SK-N-SH (cell line): ENCODE measurements at regions not wholly inside any gene's neighbourhood (a gene's known extent, or its start where the extent isn't known, plus 50 kb on each side); places are given as distances from the start of the nearest gene placed in this dataset.
"Not testable (repeated sequence)": the region's sequence is repeated elsewhere in the genome, so short reads cannot be mapped to it uniquely, and the experiment has no call there.

Experiments
- CTCF ChIA-PET: fragments of 300-600, 350-600 bp; formaldehyde crosslinking; extraction: SDS; loops from one replicate; lab custom pipeline; 2021; lab: Yijun Ruan, JAX
- POLR2A ChIA-PET: fragments of 350-600 bp; sonication (Branson Sonifier 250); formaldehyde crosslinking; extraction: SDS; loops from one replicate; lab custom pipeline; 2020; ENCODE audit warnings: antibody characterized with exemption, inconsistent platforms; lab: Yijun Ruan, JAX
- DNase-seq: peaks from one replicate; pipeline ENCODE4 v3.0.0; 2012
- H2AFZ ChIP-seq: fragments of 200-600 bp; sonication (generic); 2 replicates; pipeline ENCODE4 v1.8.1; 2016; ENCODE audit warnings: antibody characterized with exemption, mild to moderate bottlenecking, low read depth
- H3F3A ChIP-seq: fragments of 200-600 bp; sonication (generic); replicated peaks from 2 replicates; pipeline ENCODE3; 2016; ENCODE audit warnings: antibody characterized with exemption, mild to moderate bottlenecking; ENCODE audit not compliant: insufficient read depth
- H3K27ac ChIP-seq, 2 experiments: fragments of 200-500 bp in 1 of 2; fragments of 200-600 bp in 1 of 2; sonication (Bioruptor generic) in 1 of 2; sonication (generic), shearing (Covaris generic) in 1 of 2; 2 replicates each; pipeline versions ENCODE4 v1.5.1 to v1.6.1; 2014 to 2016; ENCODE audit warnings: low read depth in 2 of 2, inconsistent platforms in 1 of 2, low read length in 1 of 2, mild to moderate bottlenecking in 1 of 2, mixed read lengths in 1 of 2
- H3K27me3 ChIP-seq: fragments of 200-600 bp; sonication (generic), shearing (Covaris generic); 2 replicates; pipeline ENCODE4 v1.6.1; 2016; ENCODE audit warnings: mixed run types; ENCODE audit not compliant: insufficient read depth
- H3K36me3 ChIP-seq, 2 experiments: fragments of 200-500 bp in 1 of 2; fragments of 200-600 bp in 1 of 2; sonication (Bioruptor generic) in 1 of 2; sonication (generic) in 1 of 2; replicated peaks in 1 of 2; 2 replicates each; pipeline versions ENCODE3 to v1.5.1; 2014 to 2016; ENCODE audit warnings: low read length in 1 of 2, mild to moderate bottlenecking in 1 of 2; ENCODE audit not compliant: insufficient read depth in 2 of 2, control insufficient read depth in 1 of 2
- H3K4me1 ChIP-seq, 2 experiments: fragments of 200-500 bp in 1 of 2; fragments of 200-600 bp in 1 of 2; sonication (Bioruptor generic) in 1 of 2; sonication (generic), shearing (Covaris generic) in 1 of 2; 2 replicates each; pipeline versions ENCODE4 v1.5.1 to v1.6.1; 2014 to 2016; ENCODE audit warnings: low read depth in 1 of 2, low read length in 1 of 2, mixed run types in 1 of 2; ENCODE audit not compliant: insufficient read depth in 2 of 2, control insufficient read depth in 1 of 2
- H3K4me2 ChIP-seq: fragments of 200-600 bp; sonication (generic), shearing (Covaris generic); 2 replicates; pipeline ENCODE4 v1.6.1; 2017; ENCODE audit warnings: mixed run types
- H3K4me3 ChIP-seq, 2 experiments: fragments of 200-500 bp in 1 of 2; fragments of 200-600 bp in 1 of 2; sonication (Bioruptor generic) in 1 of 2; sonication (generic), shearing (Covaris generic) in 1 of 2; 2 replicates each; pipeline versions ENCODE4 v1.5.1 to v1.8.1; 2014 to 2016; ENCODE audit warnings: low read depth in 2 of 2, inconsistent platforms in 1 of 2, low read length in 1 of 2, mild to moderate bottlenecking in 1 of 2, mixed read lengths in 1 of 2, moderate library complexity in 1 of 2
- H3K79me2 ChIP-seq: fragments of 200-600 bp; sonication (generic); 2 replicates; pipeline ENCODE4 v1.8.1; 2017; ENCODE audit warnings: mild to moderate bottlenecking; ENCODE audit not compliant: insufficient read depth
- H3K9ac ChIP-seq: fragments of 200-600 bp; sonication (generic); 2 replicates; pipeline ENCODE4 v1.6.1; 2017; ENCODE audit warnings: mixed run types
- H3K9me2 ChIP-seq: fragments of 200-600 bp; sonication (generic); 2 replicates; pipeline ENCODE4 v1.6.1; 2017; ENCODE audit warnings: mixed run types
- H3K9me3 ChIP-seq: fragments of 200-600 bp; sonication (generic); 2 replicates; pipeline ENCODE4 v1.6.1; 2017; ENCODE audit warnings: mixed run types, mild to moderate bottlenecking, moderate library complexity
- H4K20me1 ChIP-seq: fragments of 200-600 bp; sonication (generic); 2 replicates; pipeline ENCODE4 v1.6.1; 2017; ENCODE audit warnings: mild to moderate bottlenecking, mixed run types; ENCODE audit not compliant: insufficient read depth
- FOSL2 ChIP-seq: IDR thresholded peaks from 2 replicates; pipeline ENCODE4 v1.4.0; 2012; ENCODE audit warnings: low read depth, mild to moderate bottlenecking, moderate library complexity, borderline replicate concordance
- JUND ChIP-seq: IDR thresholded peaks from 2 replicates; pipeline ENCODE4 v1.4.0; 2012
- NFIC ChIP-seq: IDR thresholded peaks from 2 replicates; pipeline ENCODE4 v1.4.0; 2012; ENCODE audit warnings: borderline replicate concordance
- POLR2AphosphoS5 ChIP-seq: IDR thresholded peaks from 2 replicates; pipeline ENCODE4 v1.6.1; 2012; ENCODE audit warnings: low read depth, low read length
- RCOR1 ChIP-seq: fragments of 150-350 bp; IDR thresholded peaks from 2 replicates; pipeline ENCODE4 v1.6.1; 2017; ENCODE audit warnings: antibody characterized with exemption, low read length
- RFX5 ChIP-seq: IDR thresholded peaks from 2 replicates; pipeline ENCODE4 v1.6.1; 2012; ENCODE audit warnings: mild to moderate bottlenecking, improper control_type of control experiment, low read length
- SIN3A ChIP-seq: IDR thresholded peaks from 2 replicates; pipeline ENCODE4 v1.6.1; 2012; ENCODE audit warnings: low read depth, mild to moderate bottlenecking, low read length, moderate library complexity, borderline replicate concordance
- SMC3 ChIP-seq: IDR thresholded peaks from 2 replicates; pipeline ENCODE4 v1.6.1; 2012; ENCODE audit warnings: low read depth, low read length, improper control_type of control experiment
- TAF1 ChIP-seq: IDR thresholded peaks from 2 replicates; pipeline ENCODE4 v1.6.1; 2012; ENCODE audit warnings: low read depth, mild to moderate bottlenecking, low read length, moderate library complexity, borderline replicate concordance
- TCF12 ChIP-seq: IDR thresholded peaks from 2 replicates; pipeline ENCODE4 v1.4.0; 2012
- USF2 ChIP-seq: fragments of 150-350 bp; IDR thresholded peaks from 2 replicates; pipeline ENCODE4 v1.6.1; 2017; ENCODE audit warnings: antibody characterized with exemption, low read length, low read depth, borderline replicate concordance
- ZBTB33 ChIP-seq: IDR thresholded peaks from 2 replicates; pipeline ENCODE4 v1.4.0; 2012; ENCODE audit warnings: low read depth, borderline replicate concordance
- WGBS: methylation state at CpG from one replicate; pipeline ENCODE4 v1.1.6; 2017; ENCODE audit warnings: low lambda C conversion rate; 5-methylcytosine and 5-hydroxymethylcytosine counted together
- TF ChIP-seq, protein P1 (sequence below): fragments of 200-600 bp; sonication (generic); IDR thresholded peaks from 2 replicates; pipeline ENCODE4 v1.6.1; 2017; ENCODE audit warnings: antibody characterized with exemption, mild to moderate bottlenecking, moderate library complexity
- TF ChIP-seq, protein P2 (sequence below): fragments of 150-350 bp; IDR thresholded peaks from 2 replicates; pipeline ENCODE4 v1.6.1; 2016; ENCODE audit warnings: mild to moderate bottlenecking, low read depth, low read length

- Histone ChIP-seq H4K20me1 (no peaks in the 10 kb centered on the region), H3K9ac (no peak overlapping the region), H3K4me2 (no peak overlapping the region), H3K36me3 (no peaks in the 10 kb centered on the region), H3K79me2 (no peaks in the 10 kb centered on the region), H3F3A (no peaks in the 10 kb centered on the region), H3K9me3 (no peaks in the 10 kb centered on the region), H2AFZ (no peak overlapping the region), H3K4me1 (no peaks in the 10 kb centered on the region), H3K9me2 (no peaks in the 10 kb centered on the region), H3K27me3 (peaks cover 31% of the 10 kb centered on the region; the same call in 1 of the 2 replicates), H3K4me3 (no peak overlapping the region)
- ChIA-PET CTCF (interaction anchor here (1.6 kb wide), 1 partner anchor 270 kb away, joined by 3 read pairs; no protein-coding TSS in a partner anchor), POLR2A (no interaction called here)
- no peak for DNase-seq
- TF ChIP-seq USF2 (no peak), SIN3A (no peak), TAF1 (no peak), ZBTB33 (no peak), FOSL2 (no peak), NFIC (no peak), JUND (no peak), RCOR1 (no peak), POLR2AphosphoS5 (no peak), TCF12 (no peak), RFX5 (no peak), SMC3 (no peak)
- TF ChIP-seq, protein P1, sequence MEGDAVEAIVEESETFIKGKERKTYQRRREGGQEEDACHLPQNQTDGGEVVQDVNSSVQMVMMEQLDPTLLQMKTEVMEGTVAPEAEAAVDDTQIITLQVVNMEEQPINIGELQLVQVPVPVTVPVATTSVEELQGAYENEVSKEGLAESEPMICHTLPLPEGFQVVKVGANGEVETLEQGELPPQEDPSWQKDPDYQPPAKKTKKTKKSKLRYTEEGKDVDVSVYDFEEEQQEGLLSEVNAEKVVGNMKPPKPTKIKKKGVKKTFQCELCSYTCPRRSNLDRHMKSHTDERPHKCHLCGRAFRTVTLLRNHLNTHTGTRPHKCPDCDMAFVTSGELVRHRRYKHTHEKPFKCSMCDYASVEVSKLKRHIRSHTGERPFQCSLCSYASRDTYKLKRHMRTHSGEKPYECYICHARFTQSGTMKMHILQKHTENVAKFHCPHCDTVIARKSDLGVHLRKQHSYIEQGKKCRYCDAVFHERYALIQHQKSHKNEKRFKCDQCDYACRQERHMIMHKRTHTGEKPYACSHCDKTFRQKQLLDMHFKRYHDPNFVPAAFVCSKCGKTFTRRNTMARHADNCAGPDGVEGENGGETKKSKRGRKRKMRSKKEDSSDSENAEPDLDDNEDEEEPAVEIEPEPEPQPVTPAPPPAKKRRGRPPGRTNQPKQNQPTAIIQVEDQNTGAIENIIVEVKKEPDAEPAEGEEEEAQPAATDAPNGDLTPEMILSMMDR: no peak
- TF ChIP-seq, protein P2, sequence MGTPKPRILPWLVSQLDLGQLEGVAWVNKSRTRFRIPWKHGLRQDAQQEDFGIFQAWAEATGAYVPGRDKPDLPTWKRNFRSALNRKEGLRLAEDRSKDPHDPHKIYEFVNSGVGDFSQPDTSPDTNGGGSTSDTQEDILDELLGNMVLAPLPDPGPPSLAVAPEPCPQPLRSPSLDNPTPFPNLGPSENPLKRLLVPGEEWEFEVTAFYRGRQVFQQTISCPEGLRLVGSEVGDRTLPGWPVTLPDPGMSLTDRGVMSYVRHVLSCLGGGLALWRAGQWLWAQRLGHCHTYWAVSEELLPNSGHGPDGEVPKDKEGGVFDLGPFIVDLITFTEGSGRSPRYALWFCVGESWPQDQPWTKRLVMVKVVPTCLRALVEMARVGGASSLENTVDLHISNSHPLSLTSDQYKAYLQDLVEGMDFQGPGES: no peak
- TF ChIP-seq, all 33 proteins: peak for 0
- 16% methylated on average over 3 of the region's 3 CpGs for WGBS
- H3K27ac ChIP-seq: no peak overlapping the region
These were observed 122.0 kb upstream of the RANBP3L start for GRCh38 chr5:36423578-36424307.

- H3F3A ChIP-seq, H2AFZ ChIP-seq, H3K4me1 ChIP-seq, H4K20me1 ChIP-seq, H3K36me3 ChIP-seq, CTCF ChIA-PET, DNase-seq, H3K4me3 ChIP-seq, H3K9ac ChIP-seq, H3K4me2 ChIP-seq, POLR2A ChIA-PET, H3K27ac ChIP-seq, H3K9me2 ChIP-seq, H3K9me3 ChIP-seq, H3K79me2 ChIP-seq: not testable (repeated sequence)
- 4% methylated on average over 2 of the region's 2 CpGs for WGBS
- H3K27me3 ChIP-seq: peaks cover 23% of the 10 kb centered on the region; the same call in 1 of the 2 replicates
These were observed 124.4 kb upstream of the RANBP3L start for GRCh38 chr5:36426070-36426469.
